Adrenal gland (tissue), 5 donors: ENCODE measurements at regions not wholly inside any gene's neighbourhood (a gene's known extent, or its start where the extent isn't known, plus 50 kb on each side); places are given as distances from the start of the nearest gene placed in this dataset.

Experiments used
- POLR2A ChIP-seq, 2 donors: fragments of 450-650 bp; IDR thresholded peaks; one replicate each; pipeline ENCODE4 v1.6.1; 2017; ENCODE audit warnings: antibody characterized with exemption in 2 of 2, mild to moderate bottlenecking in 2 of 2, moderate library complexity in 1 of 2
- TF ChIP-seq, protein P1 (sequence below), 6 experiments: fragments of 450-650 bp in 4 of 6; fragments of 200-600 bp in 2 of 6; sonication (generic) in 1 of 6; IDR thresholded peaks; 1 replicate in 5 of 6; 2 replicates in 1 of 6; pipeline versions ENCODE4 v1.5.1 to v1.8.0; 2016 to 2021; ENCODE audit warnings: antibody characterized with exemption in 6 of 6, mild to moderate bottlenecking in 2 of 6, moderate library complexity in 1 of 6
- donor health status: DM: no; HTN: no; CAD: no.

DNA sequence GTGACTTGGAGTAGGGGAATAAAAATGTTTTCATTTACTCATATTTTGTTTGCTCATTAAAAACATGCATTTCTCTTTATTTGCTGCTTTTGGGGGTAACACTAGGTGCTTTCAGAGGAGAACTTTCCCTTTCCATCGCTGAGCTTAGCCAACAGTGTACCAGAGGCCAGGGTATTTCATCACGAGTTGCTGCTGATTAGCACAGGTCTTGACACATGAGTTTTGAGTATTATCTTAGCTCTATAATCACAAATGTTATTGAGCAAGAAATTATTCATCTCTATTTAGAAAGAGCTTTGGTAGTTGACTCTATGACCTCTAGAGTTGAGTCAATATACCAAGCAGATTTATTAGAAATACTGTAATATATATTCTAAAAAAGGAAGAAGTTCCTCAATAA, 375.9 kb downstream of the NXPH1 start:
- TF ChIP-seq, protein P1, sequence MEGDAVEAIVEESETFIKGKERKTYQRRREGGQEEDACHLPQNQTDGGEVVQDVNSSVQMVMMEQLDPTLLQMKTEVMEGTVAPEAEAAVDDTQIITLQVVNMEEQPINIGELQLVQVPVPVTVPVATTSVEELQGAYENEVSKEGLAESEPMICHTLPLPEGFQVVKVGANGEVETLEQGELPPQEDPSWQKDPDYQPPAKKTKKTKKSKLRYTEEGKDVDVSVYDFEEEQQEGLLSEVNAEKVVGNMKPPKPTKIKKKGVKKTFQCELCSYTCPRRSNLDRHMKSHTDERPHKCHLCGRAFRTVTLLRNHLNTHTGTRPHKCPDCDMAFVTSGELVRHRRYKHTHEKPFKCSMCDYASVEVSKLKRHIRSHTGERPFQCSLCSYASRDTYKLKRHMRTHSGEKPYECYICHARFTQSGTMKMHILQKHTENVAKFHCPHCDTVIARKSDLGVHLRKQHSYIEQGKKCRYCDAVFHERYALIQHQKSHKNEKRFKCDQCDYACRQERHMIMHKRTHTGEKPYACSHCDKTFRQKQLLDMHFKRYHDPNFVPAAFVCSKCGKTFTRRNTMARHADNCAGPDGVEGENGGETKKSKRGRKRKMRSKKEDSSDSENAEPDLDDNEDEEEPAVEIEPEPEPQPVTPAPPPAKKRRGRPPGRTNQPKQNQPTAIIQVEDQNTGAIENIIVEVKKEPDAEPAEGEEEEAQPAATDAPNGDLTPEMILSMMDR (IDR thresholded peaks at IDR 0.05), result no peak
- no peak for TF ChIP-seq POLR2A (IDR thresholded peaks at IDR 0.05)
